DOHH2 (cell line): ENCODE measurements at regions not wholly inside any gene's neighbourhood (a gene's known extent, or its start where the extent isn't known, plus 50 kb on each side); places are given as distances from the start of the nearest gene placed in this dataset.

ENCODE experiments used
- H3F3A ChIP-seq: fragments of 200-600 bp; sonication (generic), shearing (Covaris generic); 2 replicates; pipeline ENCODE4 v1.6.0; 2016; ENCODE audit warnings: antibody characterized with exemption, mild to moderate bottlenecking; ENCODE audit not compliant: control insufficient read depth, insufficient read depth
- H3K27ac ChIP-seq: fragments of 200-600 bp; sonication (generic); 2 replicates; pipeline ENCODE4 v1.5.1; 2014; ENCODE audit warnings: low read depth, mild to moderate bottlenecking, low read length, moderate library complexity
- H3K27me3 ChIP-seq: fragments of 200-600 bp; sonication (generic); 2 replicates; pipeline ENCODE4 v1.6.1; 2014; ENCODE audit warnings: mild to moderate bottlenecking, low read length, mixed read lengths; ENCODE audit not compliant: control insufficient read depth
- H3K36me3 ChIP-seq: fragments of 200-600 bp; sonication (generic); 2 replicates; pipeline ENCODE4 v1.6.1; 2014; ENCODE audit warnings: mild to moderate bottlenecking, low read length, moderate library complexity, mixed read lengths; ENCODE audit not compliant: control insufficient read depth
- H3K4me1 ChIP-seq: fragments of 200-600 bp; sonication (generic); 2 replicates; pipeline ENCODE4 v1.6.1; 2014; ENCODE audit warnings: mild to moderate bottlenecking, low read length, mixed read lengths; ENCODE audit not compliant: control insufficient read depth
- H3K4me2 ChIP-seq: fragments of 200-600 bp; sonication (generic); 2 replicates; pipeline ENCODE4 v1.6.0; 2014; ENCODE audit warnings: mild to moderate bottlenecking, low read length, moderate library complexity
- H3K4me3 ChIP-seq: fragments of 200-600 bp; sonication (generic); 2 replicates; pipeline ENCODE4 v1.5.1; 2014; ENCODE audit warnings: mild to moderate bottlenecking, low read length, mixed read lengths
- H3K79me2 ChIP-seq: fragments of 200-600 bp; sonication (generic); 2 replicates; pipeline ENCODE4 v1.6.1; 2014; ENCODE audit warnings: mild to moderate bottlenecking, low read length, mixed read lengths; ENCODE audit not compliant: control insufficient read depth
- H3K9me2 ChIP-seq: fragments of 200-600 bp; sonication (generic); replicated peaks from 2 replicates; pipeline ENCODE4 v1.6.1; 2014; ENCODE audit warnings: mild to moderate bottlenecking, low read length, mixed read lengths; ENCODE audit not compliant: control insufficient read depth
- H3K9me3 ChIP-seq: fragments of 200-600 bp; sonication (generic); 2 replicates; pipeline ENCODE4 v1.6.1; 2014; ENCODE audit warnings: antibody characterized with exemption, low read length, mixed read lengths; ENCODE audit not compliant: control insufficient read depth, insufficient read depth
- H4K20me1 ChIP-seq: fragments of 200-600 bp; sonication (generic); 2 replicates; pipeline ENCODE4 v1.6.0; 2014; ENCODE audit warnings: low read depth, mild to moderate bottlenecking, antibody characterized with exemption, low read length, moderate library complexity; ENCODE audit not compliant: control insufficient read depth, insufficient read depth
- EZH2phosphoT487 ChIP-seq: fragments of 200-600 bp; sonication (generic); IDR thresholded peaks from 2 replicates; pipeline ENCODE4 v1.6.1; 2017; ENCODE audit warnings: borderline replicate concordance, mild to moderate bottlenecking, antibody characterized with exemption, low read length, moderate library complexity, mixed read lengths
- TF ChIP-seq, protein P1 (sequence below): fragments of 200-600 bp; sonication (generic); IDR thresholded peaks from one replicate; pipeline ENCODE4 v1.5.1; 2014; ENCODE audit warnings: antibody characterized with exemption, mild to moderate bottlenecking, low read depth, low read length; ENCODE audit not compliant: poor library complexity, severe bottlenecking

DNA sequence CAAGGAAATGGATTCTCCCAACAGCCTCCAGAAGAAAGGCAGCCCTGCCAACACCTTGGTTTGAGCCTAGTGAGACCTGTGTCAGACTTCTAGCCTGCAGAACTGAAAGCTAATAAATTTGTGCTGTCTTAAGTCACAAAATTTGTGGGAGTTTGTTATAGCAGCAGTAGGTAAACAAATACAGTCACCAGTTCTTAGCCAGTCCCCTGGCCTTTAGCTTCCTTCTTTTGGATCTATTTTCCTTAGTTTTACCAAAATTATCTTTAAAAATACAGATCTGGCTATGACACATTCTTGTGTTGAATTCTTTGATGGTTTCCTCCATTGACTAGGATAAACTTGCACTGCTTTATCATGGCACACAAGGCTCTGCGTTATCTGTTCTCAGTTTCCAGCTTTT, 697.9 kb upstream of the FANCL start:
- no peaks in the 10 kb centered on the region for H3F3A ChIP-seq
- no peaks in the 10 kb centered on the region for H3K79me2 ChIP-seq
- no peaks in the 10 kb centered on the region for H3K4me1 ChIP-seq
- H3K27ac ChIP-seq: no peak overlapping the region
- no peaks in the 10 kb centered on the region for H3K9me2 ChIP-seq
- H4K20me1 ChIP-seq: no peaks in the 10 kb centered on the region
- no peak overlapping the region for H3K4me3 ChIP-seq
- no peaks in the 10 kb centered on the region for H3K36me3 ChIP-seq
- H3K4me2 ChIP-seq: no peak overlapping the region
- TF ChIP-seq EZH2phosphoT487: no peak
- no peaks in the 10 kb centered on the region for H3K27me3 ChIP-seq
- H3K9me3 ChIP-seq: no peaks in the 10 kb centered on the region; the same call in 1 of the 2 replicates

DNA sequence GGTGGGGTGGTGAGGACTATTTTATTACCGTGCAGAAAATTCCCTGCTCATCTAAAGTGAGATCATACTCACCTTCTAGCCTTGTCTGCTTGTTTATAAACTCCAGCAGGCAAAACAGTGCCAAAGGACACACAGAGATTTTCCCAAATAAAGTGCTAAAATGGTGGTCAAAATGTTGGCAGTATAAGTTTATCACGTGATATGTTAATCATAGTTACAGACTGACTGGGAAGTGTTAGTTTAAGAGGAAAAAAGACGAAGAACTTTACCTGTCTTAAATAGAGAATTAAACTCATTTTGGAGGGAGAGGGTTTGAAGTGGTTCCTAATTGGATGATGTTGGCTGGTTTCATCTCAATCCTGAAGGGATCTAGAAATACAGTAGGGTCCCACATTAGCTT, 691.7 kb upstream of the FANCL start:
- no peak overlapping the region for H3K4me3 ChIP-seq
- no peak overlapping the region for H3K27ac ChIP-seq
- H3K4me1 ChIP-seq: no peaks in the 10 kb centered on the region
- no peaks in the 10 kb centered on the region for H3K79me2 ChIP-seq
- H3F3A ChIP-seq: no peaks in the 10 kb centered on the region
- no peaks in the 10 kb centered on the region for H3K9me3 ChIP-seq
- no peaks in the 10 kb centered on the region for H4K20me1 ChIP-seq
- H3K9me2 ChIP-seq: no peaks in the 10 kb centered on the region
- no peaks in the 10 kb centered on the region for H3K36me3 ChIP-seq
- no peak overlapping the region for H3K4me2 ChIP-seq
- TF ChIP-seq, protein P1, sequence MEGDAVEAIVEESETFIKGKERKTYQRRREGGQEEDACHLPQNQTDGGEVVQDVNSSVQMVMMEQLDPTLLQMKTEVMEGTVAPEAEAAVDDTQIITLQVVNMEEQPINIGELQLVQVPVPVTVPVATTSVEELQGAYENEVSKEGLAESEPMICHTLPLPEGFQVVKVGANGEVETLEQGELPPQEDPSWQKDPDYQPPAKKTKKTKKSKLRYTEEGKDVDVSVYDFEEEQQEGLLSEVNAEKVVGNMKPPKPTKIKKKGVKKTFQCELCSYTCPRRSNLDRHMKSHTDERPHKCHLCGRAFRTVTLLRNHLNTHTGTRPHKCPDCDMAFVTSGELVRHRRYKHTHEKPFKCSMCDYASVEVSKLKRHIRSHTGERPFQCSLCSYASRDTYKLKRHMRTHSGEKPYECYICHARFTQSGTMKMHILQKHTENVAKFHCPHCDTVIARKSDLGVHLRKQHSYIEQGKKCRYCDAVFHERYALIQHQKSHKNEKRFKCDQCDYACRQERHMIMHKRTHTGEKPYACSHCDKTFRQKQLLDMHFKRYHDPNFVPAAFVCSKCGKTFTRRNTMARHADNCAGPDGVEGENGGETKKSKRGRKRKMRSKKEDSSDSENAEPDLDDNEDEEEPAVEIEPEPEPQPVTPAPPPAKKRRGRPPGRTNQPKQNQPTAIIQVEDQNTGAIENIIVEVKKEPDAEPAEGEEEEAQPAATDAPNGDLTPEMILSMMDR: no peak
- TF ChIP-seq EZH2phosphoT487: no peak
- H3K27me3 ChIP-seq: no peaks in the 10 kb centered on the region

DNA sequence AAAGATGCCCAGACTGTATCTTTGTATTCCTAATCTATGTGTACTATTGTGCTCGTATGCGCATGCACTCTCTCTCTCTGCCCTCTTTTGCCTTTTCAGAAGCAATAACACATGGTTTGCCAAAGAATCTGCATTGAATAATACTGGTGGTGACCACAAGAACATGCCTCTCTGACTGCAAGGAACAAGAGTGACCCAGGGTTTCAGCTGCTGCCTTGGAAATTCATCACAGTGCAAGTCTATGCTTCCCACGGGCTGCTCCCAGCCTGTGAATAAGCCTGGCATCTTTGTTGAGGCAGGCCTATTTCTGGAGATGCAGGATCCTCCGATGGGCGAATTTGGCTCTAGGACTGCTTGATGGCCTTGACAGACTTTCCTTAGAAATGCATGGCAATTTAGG, 689.4 kb upstream of the FANCL start:
- Histone ChIP-seq H3K27me3 (no peaks in the 10 kb centered on the region), H3K4me1 (no peaks in the 10 kb centered on the region), H3K4me2 (no peak overlapping the region), H3K36me3 (no peaks in the 10 kb centered on the region), H3K9me3 (no peaks in the 10 kb centered on the region), H3K9me2 (no peaks in the 10 kb centered on the region), H3F3A (no peaks in the 10 kb centered on the region), H4K20me1 (no peaks in the 10 kb centered on the region), H3K79me2 (no peaks in the 10 kb centered on the region), H3K4me3 (no peak overlapping the region), H3K27ac (no peak overlapping the region)
- TF ChIP-seq, protein P1: no peak
- TF ChIP-seq EZH2phosphoT487: no peak

DNA sequence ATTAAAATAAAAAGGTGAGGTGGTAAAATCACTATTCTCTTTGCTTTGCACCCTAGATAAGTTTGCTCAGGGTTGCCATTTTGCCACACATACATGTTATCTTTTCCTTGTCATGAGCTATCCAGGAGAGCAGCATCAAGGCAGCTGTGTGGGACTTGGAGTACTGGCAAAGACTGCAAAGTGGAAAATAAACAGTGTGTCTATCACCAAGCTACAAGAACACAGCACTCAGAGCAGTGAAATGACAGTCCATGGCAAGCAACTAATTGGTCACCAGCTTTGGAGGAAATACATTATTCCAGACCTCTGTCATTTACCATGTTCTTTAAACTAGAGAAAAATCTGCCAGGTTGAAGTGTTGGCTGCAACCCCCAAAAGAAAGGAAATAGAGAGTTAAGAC, 687.8 kb upstream of the FANCL start:
- Histone ChIP-seq H4K20me1 (no peaks in the 10 kb centered on the region), H3K4me3 (no peak overlapping the region), H3K27me3 (no peaks in the 10 kb centered on the region), H3K36me3 (no peaks in the 10 kb centered on the region), H3K9me2 (no peaks in the 10 kb centered on the region), H3K4me1 (no peaks in the 10 kb centered on the region), H3F3A (no peaks in the 10 kb centered on the region), H3K9me3 (no peaks in the 10 kb centered on the region), H3K27ac (no peak overlapping the region), H3K4me2 (no peak overlapping the region), H3K79me2 (no peaks in the 10 kb centered on the region)
- TF ChIP-seq, protein P1: no peak
- TF ChIP-seq EZH2phosphoT487: no peak
